Activated gamma-delta T cell (primary cell): ENCODE measurements at regions not wholly inside any gene's neighbourhood (a gene's known extent, or its start where the extent isn't known, plus 50 kb on each side); places are given as distances from the start of the nearest gene placed in this dataset.
"Not testable (repeated sequence)": the region's sequence is repeated elsewhere in the genome, so short reads cannot be mapped to it uniquely, and the experiment has no call there.

Source experiments
- DNase-seq: peaks from one replicate; lab custom pipeline; 2025; lab: John Stamatoyannopoulos, UW

- DNase-seq = no peak
Measured at GRCh38 chr10:130512936-130513335, 376.7 kb downstream of the GLRX3 start.

GRCh38 chr10:130513686-130514476, 377.7 kb downstream of the GLRX3 start:
- no peak for DNase-seq

- DNase-seq = no peak
Measured at GRCh38 chr10:130515670-130516069, 379.5 kb downstream of the GLRX3 start.

- DNase-seq = no peak
Measured at GRCh38 chr10:130516141-130516735, 380.0 kb downstream of the GLRX3 start.

GRCh38 chr10:130518921-130519320, 382.7 kb downstream of the GLRX3 start:
- DNase-seq = not testable (repeated sequence)

- no peak for DNase-seq
Measured at GRCh38 chr10:130519791-130520190, 383.6 kb downstream of the GLRX3 start.

GRCh38 chr10:130531312-130531711, 395.1 kb downstream of the GLRX3 start:
- DNase-seq = no peak

GRCh38 chr10:130541090-130541489, 404.9 kb downstream of the GLRX3 start:
- no peak for DNase-seq

- DNase-seq = no peak
Measured at GRCh38 chr10:130542761-130543160, 406.6 kb downstream of the GLRX3 start.

- no peak for DNase-seq
Measured at GRCh38 chr10:130543794-130544193, 407.6 kb downstream of the GLRX3 start.

- DNase-seq = no peak
Measured at GRCh38 chr10:130545122-130545521, 408.9 kb downstream of the GLRX3 start.

- no peak for DNase-seq
Measured at GRCh38 chr10:130545697-130546096, 409.5 kb downstream of the GLRX3 start.

- no peak for DNase-seq
Measured at GRCh38 chr10:130546841-130547240, 410.6 kb downstream of the GLRX3 start.

- DNase-seq = no peak
Measured at GRCh38 chr10:130547368-130547767, 411.2 kb downstream of the GLRX3 start.

GRCh38 chr10:130550952-130551674, 414.9 kb downstream of the GLRX3 start:
- no peak for DNase-seq

- no peak for DNase-seq
Measured at GRCh38 chr10:130551676-130552075, 415.5 kb downstream of the GLRX3 start.

GRCh38 chr10:130553826-130554225, 417.6 kb downstream of the GLRX3 start:
- no peak for DNase-seq

GRCh38 chr10:130554701-130555410, 418.7 kb downstream of the GLRX3 start:
- no peak for DNase-seq

GRCh38 chr10:130555411-130555750, 419.2 kb downstream of the GLRX3 start:
- no peak for DNase-seq

GRCh38 chr10:130557181-130557845, 421.1 kb downstream of the GLRX3 start:
- no peak for DNase-seq

GRCh38 chr10:130558746-130559546, 422.8 kb downstream of the GLRX3 start:
- DNase-seq = no peak
